ENCODE measurements at regions not wholly inside any gene's neighbourhood (a gene's known extent, or its start where the extent isn't known, plus 50 kb on each side); places are given as distances from the start of the nearest gene placed in this dataset.

GRCh38 chr5:4548341-4548740, 591.8 kb upstream of the ADAMTS16 start:
- no peak overlapping the region for H3K4me3 ChIP-seq (ENCODE audit: low read depth, low read length)
- H3K9me3 ChIP-seq, result no peaks in the 10 kb centered on the region
- Mint-ChIP-seq H3K27me3 (ENCODE audit: insufficient read depth, unreplicated experiment) (no peaks in the 10 kb centered on the region), H3K4me3 (ENCODE audit: unreplicated experiment) (no peak overlapping the region), H3K36me3 (ENCODE audit: insufficient read depth, unreplicated experiment) (no peaks in the 10 kb centered on the region), H3K4me1 (ENCODE audit: low read depth, unreplicated experiment) (no peaks in the 10 kb centered on the region), H3K9me3 (ENCODE audit: unreplicated experiment) (no peaks in the 10 kb centered on the region), H3K27ac (ENCODE audit: unreplicated experiment) (no peak overlapping the region)
- intact Hi-C loops (cut with micrococcal nuclease; ENCODE audit: unreplicated experiment), result no loop called here
- no peaks in the 10 kb centered on the region for H3K36me3 ChIP-seq (ENCODE audit: control insufficient read depth, insufficient read depth, low read length)
- H3K4me1 ChIP-seq, result no peaks in the 10 kb centered on the region
- no peaks in the 10 kb centered on the region for H3K27me3 ChIP-seq (replicated peaks; ENCODE audit: control insufficient read depth, insufficient read depth, low read length)
- no peak for DNase-seq
- TF ChIP-seq, protein P1, sequence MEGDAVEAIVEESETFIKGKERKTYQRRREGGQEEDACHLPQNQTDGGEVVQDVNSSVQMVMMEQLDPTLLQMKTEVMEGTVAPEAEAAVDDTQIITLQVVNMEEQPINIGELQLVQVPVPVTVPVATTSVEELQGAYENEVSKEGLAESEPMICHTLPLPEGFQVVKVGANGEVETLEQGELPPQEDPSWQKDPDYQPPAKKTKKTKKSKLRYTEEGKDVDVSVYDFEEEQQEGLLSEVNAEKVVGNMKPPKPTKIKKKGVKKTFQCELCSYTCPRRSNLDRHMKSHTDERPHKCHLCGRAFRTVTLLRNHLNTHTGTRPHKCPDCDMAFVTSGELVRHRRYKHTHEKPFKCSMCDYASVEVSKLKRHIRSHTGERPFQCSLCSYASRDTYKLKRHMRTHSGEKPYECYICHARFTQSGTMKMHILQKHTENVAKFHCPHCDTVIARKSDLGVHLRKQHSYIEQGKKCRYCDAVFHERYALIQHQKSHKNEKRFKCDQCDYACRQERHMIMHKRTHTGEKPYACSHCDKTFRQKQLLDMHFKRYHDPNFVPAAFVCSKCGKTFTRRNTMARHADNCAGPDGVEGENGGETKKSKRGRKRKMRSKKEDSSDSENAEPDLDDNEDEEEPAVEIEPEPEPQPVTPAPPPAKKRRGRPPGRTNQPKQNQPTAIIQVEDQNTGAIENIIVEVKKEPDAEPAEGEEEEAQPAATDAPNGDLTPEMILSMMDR (IDR thresholded peaks at IDR 0.05; ENCODE audit: insufficient read depth in 1 of 2, low read depth in 1 of 2, low read length in 1 of 2, severe bottlenecking in 1 of 2, unreplicated experiment in 1 of 2), result no peak
- ChIA-PET CTCF (no interaction called here), POLR2A (no interaction called here)
- BruUV-seq (replicated peaks), result no TSS peak

DNA sequence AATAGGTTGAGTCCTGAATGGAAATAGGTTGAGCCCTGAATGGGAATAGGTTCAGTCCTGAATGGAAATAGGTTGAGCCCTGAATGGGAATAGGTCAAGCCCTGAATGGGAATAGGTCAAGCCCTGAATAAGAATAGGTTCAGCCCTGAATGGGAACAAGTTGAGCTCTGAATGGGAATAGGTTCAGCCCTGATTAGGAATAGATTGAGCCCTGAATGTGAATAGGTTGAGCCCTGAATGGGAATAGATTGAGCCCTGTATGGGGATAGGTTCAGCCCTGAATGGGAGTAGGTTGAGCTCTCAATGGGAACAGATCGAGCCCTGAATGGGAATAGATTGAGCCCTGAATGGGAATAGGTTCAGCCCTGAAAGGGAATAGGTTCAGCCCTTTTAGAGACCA, 590.8 kb upstream of the ADAMTS16 start:
- Histone ChIP-seq H3K4me1 (no peaks in the 10 kb centered on the region), H3K27me3 (replicated peaks; ENCODE audit: control insufficient read depth, insufficient read depth, low read length) (no peaks in the 10 kb centered on the region), H3K36me3 (ENCODE audit: control insufficient read depth, insufficient read depth, low read length) (no peaks in the 10 kb centered on the region), H3K4me3 (ENCODE audit: low read depth, low read length) (no peak overlapping the region), H3K9me3 (no peaks in the 10 kb centered on the region)
- H3K27me3 Mint-ChIP-seq (ENCODE audit: insufficient read depth, unreplicated experiment), result no peaks in the 10 kb centered on the region
- H3K27ac Mint-ChIP-seq (ENCODE audit: unreplicated experiment), result no peak overlapping the region
- ChIA-PET CTCF (no interaction called here), POLR2A (no interaction called here)
- no peaks in the 10 kb centered on the region for H3K9me3 Mint-ChIP-seq (ENCODE audit: unreplicated experiment)
- intact Hi-C loops (cut with micrococcal nuclease; ENCODE audit: unreplicated experiment), result no loop called here
- BruUV-seq (replicated peaks), result no TSS peak
- TF ChIP-seq, protein P1 (IDR thresholded peaks at IDR 0.05; ENCODE audit: insufficient read depth in 1 of 2, low read depth in 1 of 2, low read length in 1 of 2, severe bottlenecking in 1 of 2, unreplicated experiment in 1 of 2), result no peak
- no peak overlapping the region for H3K4me3 Mint-ChIP-seq (ENCODE audit: unreplicated experiment)
- DNase-seq, result no peak
- no peaks in the 10 kb centered on the region for H3K4me1 Mint-ChIP-seq (ENCODE audit: low read depth, unreplicated experiment)
- H3K36me3 Mint-ChIP-seq (ENCODE audit: insufficient read depth, unreplicated experiment), result no peaks in the 10 kb centered on the region

DNA sequence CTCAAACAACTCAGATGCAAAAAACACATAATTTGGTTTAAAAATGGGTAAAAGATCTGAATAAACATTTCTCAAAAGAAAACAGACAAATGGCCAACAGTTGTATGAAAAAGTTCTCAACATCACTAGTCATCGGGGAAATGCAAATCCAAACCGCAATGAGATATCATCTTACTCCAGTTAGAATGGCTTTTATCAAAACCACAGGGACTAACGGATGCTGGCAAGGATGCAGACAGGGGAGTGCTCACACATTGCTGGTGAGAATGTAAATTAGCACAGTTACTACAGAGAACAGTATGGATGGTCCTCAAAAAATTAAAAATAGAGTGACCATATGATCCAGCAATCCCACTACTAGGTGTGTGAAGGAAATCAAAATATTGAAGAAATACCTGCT, 589.1 kb upstream of the ADAMTS16 start:
- Mint-ChIP-seq H3K4me3 (ENCODE audit: unreplicated experiment) (no peak overlapping the region), H3K36me3 (ENCODE audit: insufficient read depth, unreplicated experiment) (no peaks in the 10 kb centered on the region), H3K27ac (ENCODE audit: unreplicated experiment) (no peak overlapping the region), H3K27me3 (ENCODE audit: insufficient read depth, unreplicated experiment) (no peaks in the 10 kb centered on the region), H3K9me3 (ENCODE audit: unreplicated experiment) (no peaks in the 10 kb centered on the region), H3K4me1 (ENCODE audit: low read depth, unreplicated experiment) (no peaks in the 10 kb centered on the region)
- Histone ChIP-seq H3K4me3 (ENCODE audit: low read depth, low read length) (no peak overlapping the region), H3K36me3 (ENCODE audit: control insufficient read depth, insufficient read depth, low read length) (no peaks in the 10 kb centered on the region), H3K27me3 (replicated peaks; ENCODE audit: control insufficient read depth, insufficient read depth, low read length) (no peaks in the 10 kb centered on the region), H3K9me3 (no peaks in the 10 kb centered on the region), H3K4me1 (no peaks in the 10 kb centered on the region)
- BruUV-seq (replicated peaks), result no TSS peak
- intact Hi-C loops (cut with micrococcal nuclease; ENCODE audit: unreplicated experiment), result no loop called here
- POLR2A ChIA-PET, result no interaction called here
- CTCF ChIA-PET, result no interaction called here
- TF ChIP-seq, protein P1 (IDR thresholded peaks at IDR 0.05; ENCODE audit: insufficient read depth in 1 of 2, low read depth in 1 of 2, low read length in 1 of 2, severe bottlenecking in 1 of 2, unreplicated experiment in 1 of 2), result no peak
- no peak for DNase-seq

All from Caco-2 (cell line).